ENCODE measurements at regions not wholly inside any gene's neighbourhood (a gene's known extent, or its start where the extent isn't known, plus 50 kb on each side); places are given as distances from the start of the nearest gene placed in this dataset.
"Not testable (repeated sequence)": the region's sequence is repeated elsewhere in the genome, so short reads cannot be mapped to it uniquely, and the experiment has no call there.

GRCh38 chr4:23097251-23097650 lies 404.5 kb downstream of the GBA3 start:
- no peak for DNase-seq (ENCODE audit: low spot score in 2 of 2)
- H3K27me3 ChIP-seq (ENCODE audit: low read depth): no peaks in the 10 kb centered on the region
- in situ Hi-C loops (cut with MboI; ENCODE audit: low sequenced_read_pairs): no loop called here
- no peaks in the 10 kb centered on the region for H3K9me3 ChIP-seq
- H3K4me3 ChIP-seq: no peak overlapping the region
- H3K36me3 ChIP-seq (replicated peaks): no peaks in the 10 kb centered on the region
- no peaks in the 10 kb centered on the region for H3K4me1 ChIP-seq

GRCh38 chr4:23091711-23092110 lies 399.0 kb downstream of the GBA3 start:
- in situ Hi-C loops (cut with MboI; ENCODE audit: low sequenced_read_pairs): no loop called here
- H3K4me3 ChIP-seq: no peak overlapping the region

GRCh38 chr4:23085249-23085568 lies 392.5 kb downstream of the GBA3 start:
- DNase-seq (ENCODE audit: low spot score in 2 of 2): no peak
- Histone ChIP-seq H3K27me3 (ENCODE audit: low read depth) (no peaks in the 10 kb centered on the region), H3K9me3 (no peaks in the 10 kb centered on the region; the same call in 1 of the 2 replicates), H3K4me3 (no peak overlapping the region), H3K36me3 (replicated peaks) (no peaks in the 10 kb centered on the region), H3K4me1 (no peaks in the 10 kb centered on the region)
- in situ Hi-C loops (cut with MboI; ENCODE audit: low sequenced_read_pairs): no loop called here

More at GRCh38 chr4:23091711-23092110, 399.0 kb downstream of the GBA3 start:
- Histone ChIP-seq H3K36me3 (replicated peaks) (no peaks in the 10 kb centered on the region), H3K9me3 (no peaks in the 10 kb centered on the region), H3K4me1 (no peaks in the 10 kb centered on the region), H3K27me3 (ENCODE audit: low read depth) (no peaks in the 10 kb centered on the region)
- DNase-seq (ENCODE audit: low spot score in 2 of 2): no peak

GRCh38 chr4:23084559-23085248 lies 392.0 kb downstream of the GBA3 start:
- in situ Hi-C loops (cut with MboI; ENCODE audit: low sequenced_read_pairs): no loop called here

GRCh38 chr4:23083391-23083790 lies 390.7 kb downstream of the GBA3 start:
- Histone ChIP-seq H3K4me3 (no peak overlapping the region), H3K4me1 (no peaks in the 10 kb centered on the region), H3K36me3 (replicated peaks) (no peaks in the 10 kb centered on the region), H3K9me3 (no peaks in the 10 kb centered on the region; the same call in 1 of the 2 replicates), H3K27me3 (ENCODE audit: low read depth) (no peaks in the 10 kb centered on the region)
- in situ Hi-C loops (cut with MboI; ENCODE audit: low sequenced_read_pairs): no loop called here
- no peak for DNase-seq (ENCODE audit: low spot score in 2 of 2)

More at GRCh38 chr4:23084559-23085248, 392.0 kb downstream of the GBA3 start:
- Histone ChIP-seq H3K4me1 (no peaks in the 10 kb centered on the region), H3K9me3 (no peaks in the 10 kb centered on the region; the same call in 1 of the 2 replicates), H3K27me3 (ENCODE audit: low read depth) (no peaks in the 10 kb centered on the region), H3K4me3 (no peak overlapping the region), H3K36me3 (replicated peaks) (no peaks in the 10 kb centered on the region)
- DNase-seq (ENCODE audit: low spot score in 2 of 2): no peak

- H3K36me3 ChIP-seq (replicated peaks); H3K4me3 ChIP-seq; H3K9me3 ChIP-seq; H3K4me1 ChIP-seq; H3K27me3 ChIP-seq (ENCODE audit: low read depth); DNase-seq (ENCODE audit: low spot score in 2 of 2); in situ Hi-C loops (cut with MboI; ENCODE audit: low sequenced_read_pairs): not testable (repeated sequence)
These were observed 387.4 kb downstream of the GBA3 start for GRCh38 chr4:23080171-23080570.

GRCh38 chr4:23070848-23071570 lies 378.3 kb downstream of the GBA3 start:
- in situ Hi-C loops (cut with MboI; ENCODE audit: low sequenced_read_pairs): no loop called here
- DNase-seq (ENCODE audit: low spot score in 2 of 2): no peak
- Histone ChIP-seq H3K9me3 (no peaks in the 10 kb centered on the region), H3K36me3 (replicated peaks) (no peaks in the 10 kb centered on the region), H3K4me1 (no peaks in the 10 kb centered on the region), H3K27me3 (ENCODE audit: low read depth) (no peaks in the 10 kb centered on the region), H3K4me3 (no peak overlapping the region)

GRCh38 chr4:23068756-23069155 lies 376.0 kb downstream of the GBA3 start:
- no peak overlapping the region for H3K4me3 ChIP-seq
- no peaks in the 10 kb centered on the region for H3K36me3 ChIP-seq (replicated peaks)
- no peaks in the 10 kb centered on the region for H3K9me3 ChIP-seq
- DNase-seq (ENCODE audit: low spot score in 2 of 2): no peak
- H3K4me1 ChIP-seq: no peaks in the 10 kb centered on the region
- H3K27me3 ChIP-seq (ENCODE audit: low read depth): no peaks in the 10 kb centered on the region
- in situ Hi-C loops (cut with MboI; ENCODE audit: low sequenced_read_pairs): no loop called here

- H3K4me3 ChIP-seq: no peak overlapping the region
- in situ Hi-C loops (cut with MboI; ENCODE audit: low sequenced_read_pairs): no loop called here
These were observed 375.6 kb downstream of the GBA3 start for GRCh38 chr4:23068287-23068686.

GRCh38 chr4:23062188-23062587 lies 369.5 kb downstream of the GBA3 start:
- Histone ChIP-seq H3K9me3 (no peaks in the 10 kb centered on the region), H3K27me3 (ENCODE audit: low read depth) (no peaks in the 10 kb centered on the region), H3K4me1 (no peaks in the 10 kb centered on the region), H3K36me3 (replicated peaks) (no peaks in the 10 kb centered on the region), H3K4me3 (no peak overlapping the region)
- in situ Hi-C loops (cut with MboI; ENCODE audit: low sequenced_read_pairs): no loop called here
- no peak for DNase-seq (ENCODE audit: low spot score in 2 of 2)

More at GRCh38 chr4:23068287-23068686, 375.6 kb downstream of the GBA3 start:
- Histone ChIP-seq H3K27me3 (ENCODE audit: low read depth) (no peaks in the 10 kb centered on the region), H3K4me1 (no peaks in the 10 kb centered on the region), H3K36me3 (replicated peaks) (no peaks in the 10 kb centered on the region), H3K9me3 (no peaks in the 10 kb centered on the region)
- no peak for DNase-seq (ENCODE audit: low spot score in 2 of 2)

GRCh38 chr4:23061431-23061830 lies 368.7 kb downstream of the GBA3 start:
- in situ Hi-C loops (cut with MboI; ENCODE audit: low sequenced_read_pairs): no loop called here
- Histone ChIP-seq H3K36me3 (replicated peaks) (no peaks in the 10 kb centered on the region), H3K9me3 (no peaks in the 10 kb centered on the region), H3K4me1 (no peaks in the 10 kb centered on the region), H3K27me3 (ENCODE audit: low read depth) (no peaks in the 10 kb centered on the region), H3K4me3 (no peak overlapping the region)
- no peak for DNase-seq (ENCODE audit: low spot score in 2 of 2)

- in situ Hi-C loops (cut with MboI; ENCODE audit: low sequenced_read_pairs): no loop called here
These were observed 368.0 kb downstream of the GBA3 start for GRCh38 chr4:23060776-23061175.

GRCh38 chr4:23058165-23058776 lies 365.5 kb downstream of the GBA3 start:
- in situ Hi-C loops (cut with MboI; ENCODE audit: low sequenced_read_pairs): no loop called here
- Histone ChIP-seq H3K9me3 (no peaks in the 10 kb centered on the region), H3K27me3 (ENCODE audit: low read depth) (no peaks in the 10 kb centered on the region), H3K4me3 (no peak overlapping the region), H3K36me3 (replicated peaks) (no peaks in the 10 kb centered on the region), H3K4me1 (no peaks in the 10 kb centered on the region)
- DNase-seq (ENCODE audit: low spot score in 2 of 2): no peak

More at GRCh38 chr4:23060776-23061175, 368.0 kb downstream of the GBA3 start:
- Histone ChIP-seq H3K4me1 (no peaks in the 10 kb centered on the region), H3K36me3 (replicated peaks) (no peaks in the 10 kb centered on the region), H3K9me3 (no peaks in the 10 kb centered on the region), H3K4me3 (no peak overlapping the region), H3K27me3 (ENCODE audit: low read depth) (no peaks in the 10 kb centered on the region)
- DNase-seq (ENCODE audit: low spot score in 2 of 2): no peak

GRCh38 chr4:23041501-23041900 lies 348.8 kb downstream of the GBA3 start:
- Histone ChIP-seq H3K4me1 (no peaks in the 10 kb centered on the region), H3K36me3 (replicated peaks) (no peaks in the 10 kb centered on the region), H3K4me3 (no peak overlapping the region), H3K27me3 (ENCODE audit: low read depth) (no peaks in the 10 kb centered on the region), H3K9me3 (no peaks in the 10 kb centered on the region)
- in situ Hi-C loops (cut with MboI; ENCODE audit: low sequenced_read_pairs): no loop called here
- DNase-seq (ENCODE audit: low spot score in 2 of 2): no peak
